ENCODE measurements at regions not wholly inside any gene's neighbourhood (a gene's known extent, or its start where the extent isn't known, plus 50 kb on each side); places are given as distances from the start of the nearest gene placed in this dataset.

- Histone ChIP-seq H3F3A (ENCODE audit: low read depth) (no peaks in the 10 kb centered on the region), H3K9me2 (replicated peaks; ENCODE audit: low read depth, low read length) (no peaks in the 10 kb centered on the region), H3K36me3 (ENCODE audit: insufficient read depth, low read length) (no peaks in the 10 kb centered on the region), H3K9ac (ENCODE audit: low read depth, low read length, poor library complexity, severe bottlenecking) (no peak overlapping the region), H2AFZ (ENCODE audit: low read length) (no peak overlapping the region), H3K27me3 (ENCODE audit: insufficient read depth, low read length, poor library complexity, severe bottlenecking) (no peaks in the 10 kb centered on the region), H3K4me2 (ENCODE audit: low read depth, low read length, poor library complexity, severe bottlenecking) (no peak overlapping the region), H4K20me1 (ENCODE audit: insufficient read depth, low read length, poor library complexity, severe bottlenecking) (no peaks in the 10 kb centered on the region), H3K9me3 (ENCODE audit: insufficient read depth, low read depth, low read length) (no peaks in the 10 kb centered on the region), H3K79me2 (ENCODE audit: insufficient read depth, low read length) (no peaks in the 10 kb centered on the region), H3K4me1 (ENCODE audit: insufficient read depth, low read length, poor library complexity, severe bottlenecking) (no peaks in the 10 kb centered on the region), H3K4me3 (ENCODE audit: low read length, poor library complexity, severe bottlenecking) (no peak overlapping the region)
- no peak for TF ChIP-seq CTCF (conservative IDR thresholded peaks at IDR 0.05; ENCODE audit: low read length)
- TF ChIP-seq EZH2phosphoT487 (IDR thresholded peaks at IDR 0.05; ENCODE audit: borderline replicate concordance): no peak
Observed at GRCh38 chr3:41064526-41064925, 134.8 kb upstream of the CTNNB1 start.

GRCh38 chr3:41065340-41065739 is 134.0 kb upstream of the CTNNB1 start:
- Histone ChIP-seq H3K4me3 (ENCODE audit: low read length, poor library complexity, severe bottlenecking) (no peak overlapping the region), H4K20me1 (ENCODE audit: insufficient read depth, low read length, poor library complexity, severe bottlenecking) (no peaks in the 10 kb centered on the region), H3K9me3 (ENCODE audit: insufficient read depth, low read depth, low read length) (no peaks in the 10 kb centered on the region), H3K36me3 (ENCODE audit: insufficient read depth, low read length) (no peaks in the 10 kb centered on the region), H3K9ac (ENCODE audit: low read depth, low read length, poor library complexity, severe bottlenecking) (no peak overlapping the region), H3F3A (ENCODE audit: low read depth) (no peaks in the 10 kb centered on the region), H3K4me1 (ENCODE audit: insufficient read depth, low read length, poor library complexity, severe bottlenecking) (no peaks in the 10 kb centered on the region), H3K4me2 (ENCODE audit: low read depth, low read length, poor library complexity, severe bottlenecking) (no peak overlapping the region), H3K9me2 (replicated peaks; ENCODE audit: low read depth, low read length) (no peaks in the 10 kb centered on the region), H2AFZ (ENCODE audit: low read length) (no peak overlapping the region), H3K79me2 (ENCODE audit: insufficient read depth, low read length) (no peaks in the 10 kb centered on the region), H3K27me3 (ENCODE audit: insufficient read depth, low read length, poor library complexity, severe bottlenecking) (no peaks in the 10 kb centered on the region)
- TF ChIP-seq CTCF (conservative IDR thresholded peaks at IDR 0.05; ENCODE audit: low read length) (no peak), EZH2phosphoT487 (IDR thresholded peaks at IDR 0.05; ENCODE audit: borderline replicate concordance) (no peak)

- Histone ChIP-seq H2AFZ (ENCODE audit: low read length) (no peak overlapping the region), H3K9me3 (ENCODE audit: insufficient read depth, low read depth, low read length) (no peaks in the 10 kb centered on the region), H3K4me3 (ENCODE audit: low read length, poor library complexity, severe bottlenecking) (no peak overlapping the region), H3K36me3 (ENCODE audit: insufficient read depth, low read length) (no peaks in the 10 kb centered on the region), H3K4me2 (ENCODE audit: low read depth, low read length, poor library complexity, severe bottlenecking) (no peak overlapping the region), H4K20me1 (ENCODE audit: insufficient read depth, low read length, poor library complexity, severe bottlenecking) (no peaks in the 10 kb centered on the region), H3K9ac (ENCODE audit: low read depth, low read length, poor library complexity, severe bottlenecking) (no peak overlapping the region), H3F3A (ENCODE audit: low read depth) (no peaks in the 10 kb centered on the region), H3K79me2 (ENCODE audit: insufficient read depth, low read length) (no peaks in the 10 kb centered on the region), H3K4me1 (ENCODE audit: insufficient read depth, low read length, poor library complexity, severe bottlenecking) (no peaks in the 10 kb centered on the region), H3K27me3 (ENCODE audit: insufficient read depth, low read length, poor library complexity, severe bottlenecking) (no peaks in the 10 kb centered on the region), H3K9me2 (replicated peaks; ENCODE audit: low read depth, low read length) (no peaks in the 10 kb centered on the region)
- TF ChIP-seq CTCF (conservative IDR thresholded peaks at IDR 0.05; ENCODE audit: low read length) (no peak), EZH2phosphoT487 (IDR thresholded peaks at IDR 0.05; ENCODE audit: borderline replicate concordance) (no peak)
Observed at GRCh38 chr3:41073190-41073589, 126.1 kb upstream of the CTNNB1 start.

All from Loucy (cell line).